ENCODE measurements at regions not wholly inside any gene's neighbourhood (a gene's known extent, or its start where the extent isn't known, plus 50 kb on each side); places are given as distances from the start of the nearest gene placed in this dataset.

DNA sequence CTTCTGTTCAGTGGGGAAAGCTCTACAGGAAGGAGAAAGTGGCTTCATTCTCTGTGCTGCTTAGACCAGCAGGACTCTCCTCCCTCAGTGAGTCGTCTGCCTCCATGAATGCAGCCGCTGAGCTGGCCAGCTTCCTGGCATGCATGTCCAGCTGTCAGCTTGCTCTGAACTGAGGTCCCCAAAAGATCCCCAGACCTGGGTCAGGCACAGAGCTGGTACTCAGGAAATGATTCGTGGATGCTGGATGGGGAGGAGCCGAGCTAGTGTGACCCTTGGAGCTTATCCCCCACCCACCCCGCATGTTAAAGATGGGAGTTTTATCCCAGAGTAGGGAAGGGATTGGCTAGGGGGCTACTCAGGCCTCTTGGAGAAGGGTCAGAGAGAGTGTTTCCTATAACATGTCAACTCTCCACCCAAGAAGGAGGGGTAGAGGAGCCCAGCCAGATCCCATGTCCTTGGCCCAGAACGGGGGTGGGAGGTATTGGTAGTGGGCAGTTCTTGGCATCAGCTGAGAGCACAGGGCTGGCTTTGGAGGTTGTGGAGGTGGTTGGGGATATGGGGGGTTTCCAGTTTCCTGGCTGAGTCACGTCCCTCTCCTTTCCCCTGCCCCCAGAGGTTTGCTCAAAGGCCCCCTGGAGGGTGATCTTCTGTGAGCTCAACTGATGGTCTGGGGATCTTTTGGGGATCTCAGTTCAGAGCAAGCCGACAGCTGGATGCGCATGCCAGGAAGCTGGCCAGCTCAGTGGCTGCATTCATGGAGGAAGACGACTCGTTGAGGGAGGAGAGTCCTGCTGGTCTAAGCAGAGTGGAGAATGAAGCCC is 110.1 kb downstream of the FOXD2 start:
- TF ChIP-seq, protein P1, sequence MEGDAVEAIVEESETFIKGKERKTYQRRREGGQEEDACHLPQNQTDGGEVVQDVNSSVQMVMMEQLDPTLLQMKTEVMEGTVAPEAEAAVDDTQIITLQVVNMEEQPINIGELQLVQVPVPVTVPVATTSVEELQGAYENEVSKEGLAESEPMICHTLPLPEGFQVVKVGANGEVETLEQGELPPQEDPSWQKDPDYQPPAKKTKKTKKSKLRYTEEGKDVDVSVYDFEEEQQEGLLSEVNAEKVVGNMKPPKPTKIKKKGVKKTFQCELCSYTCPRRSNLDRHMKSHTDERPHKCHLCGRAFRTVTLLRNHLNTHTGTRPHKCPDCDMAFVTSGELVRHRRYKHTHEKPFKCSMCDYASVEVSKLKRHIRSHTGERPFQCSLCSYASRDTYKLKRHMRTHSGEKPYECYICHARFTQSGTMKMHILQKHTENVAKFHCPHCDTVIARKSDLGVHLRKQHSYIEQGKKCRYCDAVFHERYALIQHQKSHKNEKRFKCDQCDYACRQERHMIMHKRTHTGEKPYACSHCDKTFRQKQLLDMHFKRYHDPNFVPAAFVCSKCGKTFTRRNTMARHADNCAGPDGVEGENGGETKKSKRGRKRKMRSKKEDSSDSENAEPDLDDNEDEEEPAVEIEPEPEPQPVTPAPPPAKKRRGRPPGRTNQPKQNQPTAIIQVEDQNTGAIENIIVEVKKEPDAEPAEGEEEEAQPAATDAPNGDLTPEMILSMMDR (IDR thresholded peaks at IDR 0.05), result no peak
- TF ChIP-seq TCF7 (CRISPR knock-in tag; IDR thresholded peaks at IDR 0.05; ENCODE audit: low read depth), result no peak
- no peak for TF ChIP-seq ATF3 (CRISPR knock-in tag; conservative IDR thresholded peaks at IDR 0.05)
- TF ChIP-seq TEAD4 (CRISPR knock-in tag; IDR thresholded peaks at IDR 0.05), result no peak
- TF ChIP-seq, protein P2, sequence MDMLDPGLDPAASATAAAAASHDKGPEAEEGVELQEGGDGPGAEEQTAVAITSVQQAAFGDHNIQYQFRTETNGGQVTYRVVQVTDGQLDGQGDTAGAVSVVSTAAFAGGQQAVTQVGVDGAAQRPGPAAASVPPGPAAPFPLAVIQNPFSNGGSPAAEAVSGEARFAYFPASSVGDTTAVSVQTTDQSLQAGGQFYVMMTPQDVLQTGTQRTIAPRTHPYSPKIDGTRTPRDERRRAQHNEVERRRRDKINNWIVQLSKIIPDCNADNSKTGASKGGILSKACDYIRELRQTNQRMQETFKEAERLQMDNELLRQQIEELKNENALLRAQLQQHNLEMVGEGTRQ (CRISPR knock-in tag; IDR thresholded peaks at IDR 0.05), result no peak
- TF ChIP-seq SP1 (CRISPR knock-in tag; conservative IDR thresholded peaks at IDR 0.05), result no peak
- TF ChIP-seq RELA (CRISPR knock-in tag; IDR thresholded peaks at IDR 0.05; ENCODE audit: borderline replicate concordance), result no peak
- no peak for TF ChIP-seq ZNF423 (CRISPR knock-in tag; IDR thresholded peaks at IDR 0.05)

All from WTC11 (cell line).